HG03139 (cell line): ENCODE measurements at regions not wholly inside any gene's neighbourhood (a gene's known extent, or its start where the extent isn't known, plus 50 kb on each side); places are given as distances from the start of the nearest gene placed in this dataset.
"Not testable (repeated sequence)": the region's sequence is repeated elsewhere in the genome, so short reads cannot be mapped to it uniquely, and the experiment has no call there.

ENCODE experiments used
- ATAC-seq: cut with Tn5 transposase; IDR thresholded peaks from one replicate; pipeline ENCODE4 v1.9.1; 2021; ENCODE audit not compliant: unreplicated experiment

DNA sequence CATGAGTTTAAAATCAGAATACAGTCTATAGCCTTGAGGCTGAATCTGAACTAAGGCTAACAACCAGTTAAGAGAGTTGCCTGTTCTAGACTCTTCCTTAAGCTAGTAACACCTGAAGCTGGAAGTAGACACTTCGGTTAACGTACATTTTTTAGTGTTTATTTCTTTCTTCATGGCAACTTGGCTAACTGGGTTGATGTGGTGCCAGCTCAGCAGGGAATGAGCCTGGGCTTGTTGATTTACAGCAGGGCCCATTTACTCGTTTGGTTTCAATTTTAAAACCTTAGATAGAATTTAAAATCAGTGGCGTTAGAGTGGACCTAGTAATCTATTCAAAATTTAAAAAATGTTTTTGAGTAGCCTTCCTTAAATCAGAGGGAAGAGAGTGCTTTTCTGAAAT is 137.6 kb upstream of the ESX1 start:
- no peak for ATAC-seq

- ATAC-seq, result no peak
Observed at GRCh38 chrX:104391906-104392305, 137.2 kb upstream of the ESX1 start.

GRCh38 chrX:104376937-104377336 is 122.2 kb upstream of the ESX1 start:
- ATAC-seq, result no peak

GRCh38 chrX:104372547-104372946 is 117.8 kb upstream of the ESX1 start:
- no peak for ATAC-seq

GRCh38 chrX:104370089-104370488 is 115.4 kb upstream of the ESX1 start:
- no peak for ATAC-seq

GRCh38 chrX:104360774-104361173 is 106.0 kb upstream of the ESX1 start:
- not testable (repeated sequence) for ATAC-seq

GRCh38 chrX:104359124-104359523 is 104.4 kb upstream of the ESX1 start:
- ATAC-seq, result no peak

DNA sequence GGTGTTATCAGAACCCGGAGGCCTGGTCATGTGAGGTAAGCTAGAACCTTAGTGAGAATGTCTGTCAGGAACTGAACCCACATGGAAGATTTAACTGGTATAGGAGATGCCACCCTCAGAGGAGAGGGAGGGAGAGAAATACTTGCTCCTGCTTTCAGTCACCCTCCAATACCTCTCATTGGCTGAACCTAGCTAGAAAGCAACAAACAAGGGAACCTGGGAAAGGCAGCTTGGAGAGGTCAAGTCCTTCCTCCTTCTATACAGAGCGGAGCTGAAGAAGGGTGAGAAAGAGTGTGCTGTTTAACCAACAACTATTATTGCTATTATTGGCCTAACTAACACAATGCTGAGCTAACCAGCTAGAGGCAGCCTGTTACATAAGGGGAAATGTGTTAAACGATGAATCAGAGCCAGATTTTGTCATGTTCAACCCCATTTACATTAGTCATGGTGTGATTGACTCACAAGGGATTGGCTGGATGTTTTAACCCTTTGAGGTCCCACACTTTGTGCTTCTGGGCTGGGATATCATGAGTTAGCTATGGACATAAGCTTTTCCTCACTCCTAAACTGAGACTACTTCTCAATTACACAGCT is 96.5 kb upstream of the ESX1 start:
- ATAC-seq, result no peak

GRCh38 chrX:104347860-104348259 is 93.1 kb upstream of the ESX1 start:
- no peak for ATAC-seq

- peak; percentile 54 for ATAC-seq
Observed at GRCh38 chrX:104343428-104344129, 88.8 kb upstream of the ESX1 start.

- no peak for ATAC-seq
Observed at GRCh38 chrX:104342065-104342464, 87.3 kb upstream of the ESX1 start.

DNA sequence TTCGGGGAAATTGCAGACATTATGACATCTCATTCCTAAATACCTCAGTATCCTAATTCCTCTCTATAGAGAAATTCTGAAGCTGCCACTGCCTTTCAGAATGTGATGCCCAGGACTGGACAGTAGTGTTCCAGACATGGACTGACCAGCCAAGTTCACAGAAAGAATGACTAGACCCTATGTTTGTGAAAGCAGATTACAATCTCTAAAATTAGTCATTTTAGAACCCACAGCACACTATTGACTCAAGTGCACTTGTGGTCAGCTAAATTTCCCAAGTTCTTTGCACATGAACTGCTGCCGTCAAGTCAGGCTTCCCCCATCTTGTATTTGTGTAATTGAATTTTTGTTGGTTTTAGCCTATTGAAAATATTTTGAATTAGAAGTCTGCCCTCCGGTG is 81.0 kb upstream of the ESX1 start:
- no peak for ATAC-seq

GRCh38 chrX:104334971-104335370 is 80.2 kb upstream of the ESX1 start:
- no peak for ATAC-seq

DNA sequence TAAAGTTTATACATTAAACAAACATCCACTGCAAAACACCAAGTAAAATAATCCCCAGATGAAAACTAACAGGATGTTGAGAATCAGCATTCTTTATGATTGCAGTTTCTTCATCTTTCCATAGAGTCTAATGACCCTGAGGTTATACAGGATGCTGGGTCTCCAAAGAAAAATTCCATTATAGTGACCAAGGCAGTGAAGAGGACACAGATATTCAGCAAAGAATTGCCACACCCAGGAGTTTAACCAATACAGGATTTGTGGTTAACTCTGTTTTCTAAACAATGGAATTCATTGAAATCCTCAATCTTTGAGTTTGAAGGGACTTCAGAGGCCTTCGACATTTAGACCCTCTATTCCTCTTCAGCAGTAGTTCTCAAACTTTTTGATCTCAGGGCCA is 76.2 kb upstream of the ESX1 start:
- no peak for ATAC-seq

- no peak for ATAC-seq
Observed at GRCh38 chrX:104329731-104330130, 75.0 kb upstream of the ESX1 start.

DNA sequence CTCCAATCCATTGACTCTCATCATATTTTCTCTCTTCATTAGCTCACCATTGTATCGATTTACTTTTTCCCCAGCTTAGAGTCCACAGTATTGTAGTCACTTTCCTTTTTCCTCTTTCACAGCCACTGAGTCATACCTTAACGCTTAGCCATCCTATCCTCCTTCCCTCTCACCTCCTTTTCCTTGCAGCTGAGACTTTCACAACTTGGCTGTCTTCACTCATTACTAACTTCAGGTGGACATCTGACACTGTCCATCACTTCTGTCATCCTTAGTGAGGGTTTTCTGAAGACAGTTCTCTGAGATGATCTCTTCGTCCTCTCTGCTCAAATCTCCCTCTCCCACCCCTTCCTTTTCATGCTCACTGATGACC is 70.5 kb upstream of the ESX1 start:
- no peak for ATAC-seq

DNA sequence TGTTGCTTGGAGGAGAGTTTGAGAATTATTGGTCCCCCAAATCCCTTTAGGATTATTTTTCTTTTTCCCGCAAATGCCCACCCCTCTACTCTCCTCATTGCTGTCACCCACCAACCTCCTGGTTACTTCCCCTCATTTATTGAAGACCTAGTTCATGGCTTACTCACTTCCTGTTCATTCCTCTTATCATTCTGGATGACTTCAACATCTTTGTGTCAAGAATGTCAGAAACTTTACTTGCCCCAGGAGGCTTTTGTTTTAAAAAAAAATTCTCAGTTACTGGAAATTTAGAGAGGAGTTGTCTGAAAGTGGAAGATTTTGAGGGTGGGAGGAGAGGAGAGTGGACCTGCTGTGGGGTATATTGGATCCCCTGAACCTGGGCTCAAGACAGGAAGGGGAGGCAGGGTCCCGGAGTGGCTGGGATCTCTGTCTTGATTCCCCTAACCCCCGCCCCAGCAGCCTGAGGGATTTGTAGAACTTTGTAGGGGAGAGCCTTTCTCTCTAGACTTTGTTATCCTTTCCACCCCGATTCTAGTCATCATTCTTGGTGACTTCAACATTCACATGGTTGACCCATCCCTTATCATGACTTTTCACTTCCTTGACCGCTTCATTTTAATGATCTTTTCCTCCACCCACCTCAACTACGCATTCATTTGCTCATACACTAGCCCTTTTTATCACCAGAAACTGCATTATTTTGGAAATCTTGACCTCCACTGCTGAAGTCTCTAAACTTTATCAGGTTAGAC is 69.9 kb upstream of the ESX1 start:
- no peak for ATAC-seq

GRCh38 chrX:104319346-104319745 is 64.6 kb upstream of the ESX1 start:
- no peak for ATAC-seq

- no peak for ATAC-seq
Observed at GRCh38 chrX:104318330-104319009, 63.7 kb upstream of the ESX1 start.

DNA sequence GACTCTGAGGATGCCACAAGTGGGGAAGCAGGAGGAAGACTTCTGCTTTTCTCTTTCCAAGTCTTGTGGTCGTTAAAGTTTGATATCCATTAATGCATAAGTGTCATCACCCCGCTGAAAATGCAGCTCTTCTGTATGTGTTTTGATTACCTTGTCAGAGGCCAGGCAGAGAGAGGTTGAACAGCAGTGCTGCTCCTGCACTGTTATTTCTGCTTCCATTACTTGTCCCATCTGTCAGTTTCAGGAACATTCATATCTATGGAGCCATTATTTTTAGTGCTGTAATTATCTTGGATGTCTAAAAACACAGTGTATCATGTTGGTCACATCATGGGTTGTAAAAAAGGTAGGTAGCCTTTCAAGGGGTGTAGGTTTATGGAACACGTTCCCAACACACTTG is 62.0 kb upstream of the ESX1 start:
- no peak for ATAC-seq

DNA sequence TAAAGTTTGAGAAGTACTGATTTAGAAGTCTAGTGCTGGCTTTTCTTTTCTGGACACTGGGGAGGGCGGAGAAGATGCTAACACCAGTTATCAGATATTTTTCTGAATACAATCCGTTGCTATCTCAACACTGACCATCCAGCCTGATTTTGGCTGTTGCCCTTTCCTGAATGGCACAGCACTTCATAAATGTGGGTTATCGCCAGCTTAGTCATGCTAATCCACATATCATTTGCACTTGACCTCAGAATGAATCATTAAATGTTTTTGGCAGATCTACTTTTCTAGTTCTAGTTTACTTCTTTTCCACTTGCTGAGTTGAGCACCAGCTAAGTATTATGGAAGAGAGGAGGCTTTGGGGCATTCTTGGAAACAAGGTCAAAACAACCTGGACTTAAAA is 60.8 kb upstream of the ESX1 start:
- ATAC-seq, result no peak
